NT2/D1 (cell line): ENCODE measurements at regions not wholly inside any gene's neighbourhood (a gene's known extent, or its start where the extent isn't known, plus 50 kb on each side); places are given as distances from the start of the nearest gene placed in this dataset.
"Not testable (repeated sequence)": the region's sequence is repeated elsewhere in the genome, so short reads cannot be mapped to it uniquely, and the experiment has no call there.

ENCODE experiments used
- SUZ12 ChIP-seq: IDR thresholded peaks from 2 replicates; pipeline ENCODE4 v1.6.1; 2011; ENCODE audit not compliant: insufficient read length, insufficient read depth; ENCODE audit errors: extremely low read depth
- YY1 ChIP-seq: IDR thresholded peaks from 2 replicates; pipeline ENCODE4 v1.6.1; 2011; ENCODE audit not compliant: insufficient read length, insufficient read depth

DNA sequence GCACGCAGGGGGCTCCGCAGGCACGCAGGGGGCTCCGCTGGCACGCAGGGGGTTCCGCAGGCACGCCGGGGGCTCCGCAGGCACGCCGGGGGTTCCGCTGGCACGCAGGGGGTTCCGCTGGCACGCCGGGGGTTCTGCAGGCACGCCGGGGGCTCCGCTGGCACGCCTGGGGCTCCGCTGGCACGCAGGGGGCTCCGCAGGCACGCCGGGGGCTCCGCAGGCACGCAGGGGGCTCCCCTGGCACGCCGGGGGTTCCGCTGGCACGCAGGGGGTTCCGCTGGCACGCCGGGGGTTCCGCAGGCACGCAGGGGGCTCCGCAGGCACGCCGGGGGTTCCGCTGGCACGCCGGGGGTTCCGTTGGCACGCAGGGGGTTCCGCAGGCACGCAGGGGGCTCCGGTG lies 138.8 kb upstream of the ALKAL2 start:
- TF ChIP-seq SUZ12, YY1: not testable (repeated sequence)
